Lung (tissue), 11 donors: ENCODE measurements at regions not wholly inside any gene's neighbourhood (a gene's known extent, or its start where the extent isn't known, plus 50 kb on each side); places are given as distances from the start of the nearest gene placed in this dataset.

Experiments used
- ATAC-seq: fragments of 200-7000 bp; cut with Tn5 transposase; one replicate; pipeline ENCODE4 v1.9.1; 2020; ENCODE audit warnings: moderate number of reproducible peaks; ENCODE audit not compliant: insufficient read depth, low FRiP score
- DNase-seq, 3 donors: peaks; one replicate each; pipeline ENCODE4 v3.0.0-alpha.2; 2013 to 2017
- H3K27ac ChIP-seq, 2 donors: one replicate each; pipeline ENCODE4 v1.5.1; 2013; ENCODE audit warnings: mild to moderate bottlenecking in 2 of 2, moderate library complexity in 2 of 2, control low read depth in 1 of 2, inconsistent platforms in 1 of 2, low read depth in 1 of 2, low read length in 1 of 2
- H3K27me3 ChIP-seq, 3 donors: one replicate each; pipeline ENCODE4 v1.5.1; 2013; ENCODE audit warnings: low read length in 2 of 3; ENCODE audit not compliant: control insufficient read depth in 3 of 3, insufficient read depth in 3 of 3
- H3K36me3 ChIP-seq, 4 donors: one replicate each; pipeline ENCODE4 v1.5.1; 2013; ENCODE audit warnings: low read length in 4 of 4, mild to moderate bottlenecking in 1 of 4, moderate library complexity in 1 of 4; ENCODE audit not compliant: control insufficient read depth in 4 of 4, insufficient read depth in 4 of 4
- H3K4me1 ChIP-seq, 5 donors: one replicate each; pipeline ENCODE4 v1.5.1; 2013; ENCODE audit warnings: low read length in 5 of 5, mild to moderate bottlenecking in 2 of 5, moderate library complexity in 1 of 5; ENCODE audit not compliant: control insufficient read depth in 5 of 5, insufficient read depth in 5 of 5
- H3K4me3 ChIP-seq: one replicate; pipeline ENCODE4 v1.5.1; 2013; ENCODE audit warnings: mild to moderate bottlenecking, control low read depth, moderate library complexity
- H3K9ac ChIP-seq, 2 donors: one replicate each; pipeline ENCODE4 v1.5.1; 2013; ENCODE audit warnings: low read length in 2 of 2, control low read depth in 1 of 2; ENCODE audit not compliant: insufficient read depth in 1 of 2
- H3K9me3 ChIP-seq, 4 donors: one replicate each; pipeline ENCODE4 v1.5.1; 2013; ENCODE audit warnings: low read length in 3 of 4, mild to moderate bottlenecking in 1 of 4, moderate library complexity in 1 of 4; ENCODE audit not compliant: control insufficient read depth in 4 of 4, insufficient read depth in 3 of 4
- CTCF ChIP-seq: IDR thresholded peaks from 2 replicates; pipeline ENCODE4 v1.5.1; 2012; ENCODE audit warnings: mild to moderate bottlenecking; ENCODE audit errors: control extremely low read depth, extremely low read depth
- WGBS, 2 donors: extraction: QIAGEN DNeasy Blood & Tissue Kit; methylation state at CpG; one replicate each; pipeline ENCODE4 v1.1.7; 2013; 5-methylcytosine and 5-hydroxymethylcytosine counted together
- donor health status: control.
- donor health status: control.
- donor health status: Bipolar disorder and iron deficiency.
- donor health status: healthy.
- donor health status: DM: yes; HTN: yes; CAD: no.

- no peaks in the 10 kb centered on the region for H3K36me3 ChIP-seq
- no peak for ATAC-seq
- 92% methylated on average over 5 of the region's 5 CpGs for WGBS, 2 donors
- H3K9me3 ChIP-seq, result peaks cover 0 to 12% (median 4%) of the 10 kb centered on the region in 4 donors
- no peak overlapping the region for H3K27ac ChIP-seq
- no peaks in the 10 kb centered on the region for H3K27me3 ChIP-seq
- H3K4me3 ChIP-seq, result no peak overlapping the region
- H3K9ac ChIP-seq, result no peak overlapping the region
- TF ChIP-seq CTCF, result no peak
- no peaks in the 10 kb centered on the region for H3K4me1 ChIP-seq
- DNase-seq, result no peak
Measured at GRCh38 chr1:4415476-4415875, 238.9 kb upstream of the AJAP1 start.

- ATAC-seq (no peak), DNase-seq (no peak)
- H3K4me3 ChIP-seq, result no peak overlapping the region
- H3K27me3 ChIP-seq, result no peaks in the 10 kb centered on the region
- peaks cover 0 to 12% (median 4%) of the 10 kb centered on the region in 4 donors for H3K9me3 ChIP-seq
- H3K4me1 ChIP-seq, result no peaks in the 10 kb centered on the region
- no peaks in the 10 kb centered on the region for H3K36me3 ChIP-seq
- H3K9ac ChIP-seq, result no peak overlapping the region
- WGBS, 2 donors, result 62 to 79% methylated on average over 5 of the region's 5 CpGs
- TF ChIP-seq CTCF, result no peak
- H3K27ac ChIP-seq, result no peak overlapping the region
Measured at GRCh38 chr1:4416189-4416588, 238.2 kb upstream of the AJAP1 start.

GRCh38 chr1:4418021-4418420, 236.4 kb upstream of the AJAP1 start:
- no peak overlapping the region for H3K4me3 ChIP-seq
- no peak overlapping the region for H3K9ac ChIP-seq
- 90 to 93% methylated on average over 7 of the region's 7 CpGs for WGBS, 2 donors
- DNase-seq (no peak), ATAC-seq (no peak)
- no peaks in the 10 kb centered on the region for H3K36me3 ChIP-seq
- peaks cover 0 to 7% (median 4%) of the 10 kb centered on the region in 4 donors for H3K9me3 ChIP-seq
- H3K27ac ChIP-seq, result no peak overlapping the region
- H3K27me3 ChIP-seq, result no peaks in the 10 kb centered on the region
- no peaks in the 10 kb centered on the region for H3K4me1 ChIP-seq
- no peak for TF ChIP-seq CTCF

- DNase-seq (peak in 2 of 3 donors; percentile 16 to 23), ATAC-seq (no peak)
- Histone ChIP-seq H3K4me1 (no peaks in the 10 kb centered on the region), H3K36me3 (no peaks in the 10 kb centered on the region), H3K9ac (no peak overlapping the region), H3K9me3 (peaks cover 0 to 6% (median 4%) of the 10 kb centered on the region in 4 donors), H3K27me3 (no peaks in the 10 kb centered on the region), H3K4me3 (no peak overlapping the region), H3K27ac (no peak overlapping the region)
- WGBS, 2 donors, result 39 to 44% methylated on average over 5 of the region's 5 CpGs
- TF ChIP-seq CTCF, result no peak
Measured at GRCh38 chr1:4421986-4422385, 232.4 kb upstream of the AJAP1 start.
